PC-3 (cell line): ENCODE measurements at regions not wholly inside any gene's neighbourhood (a gene's known extent, or its start where the extent isn't known, plus 50 kb on each side); places are given as distances from the start of the nearest gene placed in this dataset.

Source experiments
- ATAC-seq: fragments of 200-7000 bp; cut with Tn5 transposase; 2 replicates; pipeline ENCODE4 v1.9.1; 2020; ENCODE audit warnings: mild to moderate bottlenecking, moderate library complexity
- BruUV-seq: library from RNA; stranded (reverse); fragments of 400-500 nt; replicated peaks from 2 replicates; lab custom pipeline; 2021; lab: Mats Ljungman, UMichigan
- CTCF ChIA-PET: fragments of 300-600 bp; sonication (Branson Sonifier 250); formaldehyde crosslinking; loops from one replicate; lab custom pipeline; 2022; ENCODE audit warnings: antibody characterized with exemption; lab: Charles Lee
- POLR2A ChIA-PET: fragments of 300-600 bp; sonication (Branson Sonifier 250); formaldehyde crosslinking; loops from one replicate; lab custom pipeline; 2022; ENCODE audit warnings: antibody characterized with exemption; ENCODE audit not compliant: unreplicated experiment; lab: Charles Lee
- DNase-seq: peaks from one replicate; pipeline ENCODE4 v3.0.0-alpha.2; 2015
- H2AFZ ChIP-seq: fragments of 300-600 bp; sonication (generic); 2 replicates; pipeline ENCODE4 v1.6.0; 2016; ENCODE audit warnings: antibody characterized with exemption, low read length
- H3F3A ChIP-seq: fragments of 300-600 bp; sonication (generic); one replicate; pipeline ENCODE4 v1.6.0; 2017; ENCODE audit warnings: antibody characterized with exemption, low read length, control low read depth, mild to moderate bottlenecking; ENCODE audit not compliant: unreplicated experiment
- H3K27ac ChIP-seq: fragments of 300-600 bp; sonication (generic); 2 replicates; pipeline ENCODE4 v1.5.1; 2016; ENCODE audit warnings: mild to moderate bottlenecking, low read length
- H3K27me3 ChIP-seq: fragments of 300-600 bp; sonication (generic); 2 replicates; pipeline ENCODE4 v1.6.1; 2016; ENCODE audit warnings: low read length, mixed read lengths
- H3K36me3 ChIP-seq: fragments of 300-600 bp; sonication (generic); 2 replicates; pipeline ENCODE4 v1.6.1; 2016; ENCODE audit warnings: low read depth, mixed run types, low read length, mixed read lengths
- H3K4me1 ChIP-seq: fragments of 300-600 bp; sonication (generic); 2 replicates; pipeline ENCODE4 v1.5.1; 2016; ENCODE audit warnings: low read length; ENCODE audit not compliant: insufficient read depth
- H3K4me2 ChIP-seq: fragments of 300-600 bp; sonication (generic); 2 replicates; pipeline ENCODE4 v1.6.0; 2016; ENCODE audit warnings: low read length
- H3K4me3 ChIP-seq: fragments of 300-600 bp; sonication (generic); 2 replicates; pipeline ENCODE4 v1.5.1; 2016; ENCODE audit warnings: mild to moderate bottlenecking, low read length, mixed read lengths
- H3K79me2 ChIP-seq: fragments of 300-600 bp; sonication (generic); 2 replicates; pipeline ENCODE4 v1.6.1; 2017; ENCODE audit warnings: low read length, mixed read lengths
- H3K9ac ChIP-seq: fragments of 300-600 bp; sonication (generic); 2 replicates; pipeline ENCODE4 v1.6.0; 2016; ENCODE audit warnings: mild to moderate bottlenecking, low read length
- H3K9me2 ChIP-seq: fragments of 300-600 bp; sonication (generic); replicated peaks from 2 replicates; pipeline ENCODE4 v1.6.1; 2016; ENCODE audit warnings: mixed run types, low read length, mixed read lengths
- H3K9me3 ChIP-seq: fragments of 300-600 bp; sonication (generic); 2 replicates; pipeline ENCODE4 v1.6.1; 2016; ENCODE audit warnings: low read length, mixed read lengths
- H4K20me1 ChIP-seq: fragments of 300-600 bp; sonication (generic); 2 replicates; pipeline ENCODE4 v1.6.1; 2016; ENCODE audit warnings: low read length, mixed read lengths
- CTCF ChIP-seq: fragments of 300-600 bp; sonication (generic); conservative IDR thresholded peaks from 2 replicates; pipeline ENCODE4 v1.5.1; 2017; ENCODE audit warnings: antibody characterized with exemption, low read depth, mild to moderate bottlenecking, low read length
- EZH2 ChIP-seq: fragments of 300-600 bp; sonication (generic); IDR thresholded peaks from one replicate; pipeline ENCODE4 v1.6.1; 2017; ENCODE audit warnings: antibody characterized with exemption, mild to moderate bottlenecking, low read length; ENCODE audit not compliant: unreplicated experiment
- EZH2phosphoT487 ChIP-seq: fragments of 300-600 bp; sonication (generic); IDR thresholded peaks from 2 replicates; pipeline ENCODE4 v1.6.1; 2018; ENCODE audit warnings: mild to moderate bottlenecking, antibody characterized with exemption, low read length, borderline replicate concordance
- intact Hi-C: fragments of 100-400 bp; cut with micrococcal nuclease; formaldehyde crosslinking; loops from 2 replicates; pipeline ENCODE4 v1.9.0; 2023

DNA sequence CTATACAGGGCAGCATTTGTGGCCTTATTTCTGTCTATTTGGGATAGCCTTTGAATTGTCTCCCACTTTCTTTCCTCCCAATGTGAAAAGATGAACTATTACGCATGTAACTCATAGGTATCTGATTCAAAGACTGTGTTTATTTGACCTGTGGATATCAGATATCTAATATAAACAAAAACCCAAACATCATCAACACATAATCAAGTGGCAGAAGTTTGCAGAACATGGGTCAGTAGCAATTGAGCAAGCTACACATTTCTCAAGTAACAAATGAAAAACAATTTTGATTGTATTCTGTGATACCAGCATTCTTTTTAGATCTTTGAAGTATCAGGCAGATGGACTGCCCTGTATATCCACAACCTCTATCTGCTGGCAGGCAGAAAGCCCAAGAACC lies 490.5 kb upstream of the ADGRL2 start:
- Histone ChIP-seq H3K79me2 (no peaks in the 10 kb centered on the region), H3K27me3 (peaks cover 54% of the 10 kb centered on the region), H2AFZ (no peak overlapping the region), H3K36me3 (no peaks in the 10 kb centered on the region), H3F3A (no peaks in the 10 kb centered on the region), H4K20me1 (no peaks in the 10 kb centered on the region), H3K9me3 (no peaks in the 10 kb centered on the region), H3K27ac (no peak overlapping the region), H3K4me1 (no peaks in the 10 kb centered on the region), H3K9ac (no peak overlapping the region), H3K4me2 (no peak overlapping the region), H3K4me3 (no peak overlapping the region), H3K9me2 (no peaks in the 10 kb centered on the region)
- TF ChIP-seq EZH2: no peak
- ChIA-PET POLR2A (no interaction called here), CTCF (no interaction called here)
- intact Hi-C loops: no loop called here
- no TSS peak for BruUV-seq
- ATAC-seq (no peak), DNase-seq (no peak)

GRCh38 chr1:81308191-81308590 lies 492.5 kb upstream of the ADGRL2 start:
- no peak overlapping the region for H3K4me2 ChIP-seq
- no peaks in the 10 kb centered on the region for H3K9me2 ChIP-seq
- ATAC-seq (no peak), DNase-seq (no peak)
- H3K27ac ChIP-seq: no peak overlapping the region
- POLR2A ChIA-PET: no interaction called here
- H3K4me1 ChIP-seq: peaks cover 6% of the 10 kb centered on the region; the same call in 1 of the 2 replicates
- H3K9ac ChIP-seq: no peak overlapping the region
- no peak for TF ChIP-seq EZH2phosphoT487
- TF ChIP-seq EZH2: no peak
- TF ChIP-seq CTCF: no peak
- CTCF ChIA-PET: no interaction called here
- no TSS peak for BruUV-seq
- no peaks in the 10 kb centered on the region for H4K20me1 ChIP-seq
- no peaks in the 10 kb centered on the region for H3K9me3 ChIP-seq
- H3K4me3 ChIP-seq: no peak overlapping the region
- H3F3A ChIP-seq: no peaks in the 10 kb centered on the region
- intact Hi-C loops: loop anchor here (5.0 to 10.0 kb wide), 4 partner anchors 237 to 497 kb away; partner anchors contain the start of gene ADGRL2
- no peak overlapping the region for H2AFZ ChIP-seq
- peaks cover 50% of the 10 kb centered on the region for H3K27me3 ChIP-seq
- no peaks in the 10 kb centered on the region for H3K79me2 ChIP-seq
- no peaks in the 10 kb centered on the region for H3K36me3 ChIP-seq

- Histone ChIP-seq H2AFZ (no peak overlapping the region), H3K4me1 (peaks cover 6% of the 10 kb centered on the region; the same call in 1 of the 2 replicates), H3K4me2 (no peak overlapping the region), H3K27me3 (peaks cover 46% of the 10 kb centered on the region), H3K9me2 (no peaks in the 10 kb centered on the region), H3K79me2 (no peaks in the 10 kb centered on the region), H4K20me1 (no peaks in the 10 kb centered on the region), H3K27ac (no peak overlapping the region), H3K4me3 (no peak overlapping the region), H3K9me3 (no peaks in the 10 kb centered on the region), H3K9ac (no peak overlapping the region), H3F3A (no peaks in the 10 kb centered on the region), H3K36me3 (no peaks in the 10 kb centered on the region)
- no peak for ATAC-seq
- no TSS peak for BruUV-seq
- no peak for DNase-seq
- TF ChIP-seq EZH2: no peak
- TF ChIP-seq CTCF: no peak
- TF ChIP-seq EZH2phosphoT487: no peak
- CTCF ChIA-PET: no interaction called here
- intact Hi-C loops: loop anchor here (5.0 to 10.0 kb wide), 4 partner anchors 237 to 497 kb away; partner anchors contain the start of gene ADGRL2
- POLR2A ChIA-PET: no interaction called here
These were observed 492.9 kb upstream of the ADGRL2 start for GRCh38 chr1:81307786-81308185.
